Kidney epithelial cell (primary cell): ENCODE measurements at regions not wholly inside any gene's neighbourhood (a gene's known extent, or its start where the extent isn't known, plus 50 kb on each side); places are given as distances from the start of the nearest gene placed in this dataset.

ENCODE experiments used
- DNase-seq: peaks from one replicate; pipeline ENCODE4 v3.0.0-alpha.2; 2010; ENCODE audit warnings: low read depth
- H3K27me3 ChIP-seq: 2 replicates; pipeline ENCODE4 v1.6.0; 2011; ENCODE audit warnings: low read length; ENCODE audit not compliant: control insufficient read depth, insufficient read depth
- H3K36me3 ChIP-seq: 2 replicates; pipeline ENCODE4 v1.5.1; 2011; ENCODE audit warnings: low read length; ENCODE audit not compliant: control insufficient read depth, insufficient read depth
- H3K4me3 ChIP-seq: 2 replicates; pipeline ENCODE4 v1.5.1; 2011; ENCODE audit warnings: low read depth, mild to moderate bottlenecking, control low read depth, low read length
- TF ChIP-seq, protein P1 (sequence below): IDR thresholded peaks from 2 replicates; pipeline ENCODE4 v1.5.1; 2011; ENCODE audit warnings: mild to moderate bottlenecking, moderate library complexity, low read length, control low read depth, inconsistent platforms; ENCODE audit not compliant: insufficient read depth, poor library complexity, severe bottlenecking

DNA sequence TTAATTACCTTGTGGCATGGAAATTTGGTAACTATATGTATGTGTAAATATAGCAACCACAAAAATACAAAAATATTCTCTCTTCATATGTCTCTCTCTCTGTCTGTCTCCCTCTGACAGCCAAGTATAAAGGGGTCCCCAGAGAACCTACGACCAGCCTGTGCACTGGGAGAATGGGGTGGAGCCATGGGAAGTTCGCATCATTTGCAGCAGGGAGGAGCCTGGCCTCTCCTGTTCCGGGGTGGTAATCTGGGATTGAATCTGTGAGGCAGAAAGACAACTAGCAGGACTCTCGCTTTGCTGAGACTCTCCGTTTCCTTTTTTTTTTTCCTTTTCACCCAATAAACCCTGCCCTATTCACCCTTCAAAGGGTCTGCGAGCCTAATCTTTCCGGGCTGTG, 1109.1 kb downstream of the HACE1 start:
- Histone ChIP-seq H3K4me3 (no peak overlapping the region), H3K27me3 (no peaks in the 10 kb centered on the region), H3K36me3 (no peaks in the 10 kb centered on the region)
- TF ChIP-seq, protein P1, sequence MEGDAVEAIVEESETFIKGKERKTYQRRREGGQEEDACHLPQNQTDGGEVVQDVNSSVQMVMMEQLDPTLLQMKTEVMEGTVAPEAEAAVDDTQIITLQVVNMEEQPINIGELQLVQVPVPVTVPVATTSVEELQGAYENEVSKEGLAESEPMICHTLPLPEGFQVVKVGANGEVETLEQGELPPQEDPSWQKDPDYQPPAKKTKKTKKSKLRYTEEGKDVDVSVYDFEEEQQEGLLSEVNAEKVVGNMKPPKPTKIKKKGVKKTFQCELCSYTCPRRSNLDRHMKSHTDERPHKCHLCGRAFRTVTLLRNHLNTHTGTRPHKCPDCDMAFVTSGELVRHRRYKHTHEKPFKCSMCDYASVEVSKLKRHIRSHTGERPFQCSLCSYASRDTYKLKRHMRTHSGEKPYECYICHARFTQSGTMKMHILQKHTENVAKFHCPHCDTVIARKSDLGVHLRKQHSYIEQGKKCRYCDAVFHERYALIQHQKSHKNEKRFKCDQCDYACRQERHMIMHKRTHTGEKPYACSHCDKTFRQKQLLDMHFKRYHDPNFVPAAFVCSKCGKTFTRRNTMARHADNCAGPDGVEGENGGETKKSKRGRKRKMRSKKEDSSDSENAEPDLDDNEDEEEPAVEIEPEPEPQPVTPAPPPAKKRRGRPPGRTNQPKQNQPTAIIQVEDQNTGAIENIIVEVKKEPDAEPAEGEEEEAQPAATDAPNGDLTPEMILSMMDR: no peak
- DNase-seq: no peak

DNA sequence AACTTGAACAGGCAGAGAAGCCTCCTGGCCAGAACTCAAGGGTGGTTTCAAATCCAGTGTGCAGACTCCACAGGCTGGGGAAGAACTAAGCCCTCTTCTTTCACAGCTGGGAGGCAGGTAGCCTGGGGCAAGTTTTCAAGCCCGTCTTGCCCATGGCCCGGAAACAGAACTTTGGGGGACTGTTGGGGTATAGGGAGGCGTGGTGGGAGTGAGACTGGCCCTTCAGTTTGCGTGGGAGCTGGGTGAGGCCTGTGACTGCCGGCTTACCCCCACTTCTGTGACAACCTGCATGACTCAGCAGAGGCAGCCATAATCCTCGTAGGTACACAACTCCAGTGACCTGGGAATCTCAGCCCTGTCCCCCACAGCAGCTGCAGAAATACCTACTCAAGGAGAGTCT, 1125.7 kb downstream of the HACE1 start:
- Histone ChIP-seq H3K4me3 (no peak overlapping the region), H3K27me3 (no peaks in the 10 kb centered on the region), H3K36me3 (no peaks in the 10 kb centered on the region)
- TF ChIP-seq, protein P1: no peak
- no peak for DNase-seq

DNA sequence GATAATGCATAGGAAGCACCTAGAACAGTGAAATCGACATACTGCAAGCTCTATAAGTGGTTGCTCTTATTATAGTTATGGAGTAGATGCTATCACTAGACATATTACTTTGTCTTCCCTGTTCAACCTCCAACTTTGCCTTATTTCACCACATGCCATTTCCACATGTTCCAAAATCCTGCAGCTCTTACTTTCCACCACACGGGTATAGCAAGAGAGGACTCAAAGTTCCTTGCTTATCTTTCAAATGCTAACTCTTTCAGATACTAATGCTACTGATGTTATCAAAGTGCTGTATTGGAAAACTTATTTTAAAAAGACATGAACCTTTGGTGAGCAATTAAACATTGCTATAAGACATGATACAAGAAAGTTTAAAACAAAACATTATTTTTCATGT, 1130.1 kb downstream of the HACE1 start:
- DNase-seq: no peak
- Histone ChIP-seq H3K27me3 (no peaks in the 10 kb centered on the region), H3K4me3 (no peak overlapping the region), H3K36me3 (no peaks in the 10 kb centered on the region)
- TF ChIP-seq, protein P1: no peak

DNA sequence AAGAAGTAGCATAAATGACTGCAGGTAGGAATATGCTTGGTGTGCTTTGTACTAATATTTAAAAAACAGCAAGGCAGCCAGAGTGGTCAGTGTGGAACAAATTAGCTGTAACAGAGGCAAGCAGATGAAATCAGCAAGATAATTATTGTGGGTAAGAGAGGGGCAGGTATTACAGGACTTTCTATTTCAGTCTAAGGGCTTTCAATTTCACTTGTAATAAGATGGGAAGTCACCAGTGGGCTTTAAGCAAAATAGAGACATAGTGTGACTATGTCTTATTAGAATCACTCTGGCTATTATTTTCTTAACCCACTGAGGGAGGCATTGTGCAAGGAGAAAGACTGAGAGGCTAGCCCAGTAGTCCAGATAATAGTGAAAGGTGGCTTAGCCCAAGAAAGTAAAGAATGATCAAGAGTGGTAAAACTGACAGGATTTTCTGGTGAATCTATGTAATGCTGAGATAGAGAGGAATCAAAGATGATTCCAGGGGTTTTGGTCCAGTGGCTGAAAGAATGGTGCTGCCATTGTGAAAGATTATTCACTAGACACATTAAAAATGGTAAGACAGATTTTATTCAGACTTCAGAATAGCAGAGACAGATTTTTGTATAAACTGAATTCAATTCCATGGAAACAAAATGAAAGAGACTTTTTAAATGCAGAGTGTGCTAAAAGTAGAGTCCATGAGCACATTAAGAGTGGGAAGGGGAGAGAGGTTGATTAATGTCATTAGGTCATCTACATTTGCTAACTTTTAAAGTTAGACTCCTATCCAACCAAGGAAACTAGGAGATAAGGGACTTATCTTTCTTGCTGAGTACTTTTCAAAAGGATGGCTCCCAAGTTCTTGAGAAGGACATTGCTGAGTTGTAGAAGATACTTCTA, 1136.0 kb downstream of the HACE1 start:
- TF ChIP-seq, protein P1: no peak
- Histone ChIP-seq H3K4me3 (no peak overlapping the region), H3K27me3 (no peaks in the 10 kb centered on the region), H3K36me3 (no peaks in the 10 kb centered on the region)
- no peak for DNase-seq

DNA sequence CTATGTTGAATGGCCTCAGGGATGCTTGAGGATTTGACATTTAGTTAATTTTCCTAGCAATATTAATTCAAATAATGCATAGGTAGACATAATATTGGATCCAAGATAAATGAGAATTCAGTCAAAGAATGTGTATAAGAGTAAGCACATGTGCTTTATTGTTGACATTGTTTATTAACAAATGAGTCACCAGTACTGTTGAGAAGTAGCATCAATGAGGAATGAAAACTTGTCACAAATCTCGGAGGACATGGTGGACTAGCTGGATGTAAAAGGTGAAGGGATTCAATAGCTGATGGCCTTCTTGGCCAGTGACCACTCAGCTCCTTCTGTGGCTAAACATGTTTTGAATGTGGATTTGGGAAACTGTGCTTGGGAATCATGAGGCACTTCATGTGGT, 1137.0 kb downstream of the HACE1 start:
- no peak for DNase-seq
- Histone ChIP-seq H3K4me3 (no peak overlapping the region), H3K27me3 (no peaks in the 10 kb centered on the region), H3K36me3 (no peaks in the 10 kb centered on the region)
- TF ChIP-seq, protein P1: no peak

DNA sequence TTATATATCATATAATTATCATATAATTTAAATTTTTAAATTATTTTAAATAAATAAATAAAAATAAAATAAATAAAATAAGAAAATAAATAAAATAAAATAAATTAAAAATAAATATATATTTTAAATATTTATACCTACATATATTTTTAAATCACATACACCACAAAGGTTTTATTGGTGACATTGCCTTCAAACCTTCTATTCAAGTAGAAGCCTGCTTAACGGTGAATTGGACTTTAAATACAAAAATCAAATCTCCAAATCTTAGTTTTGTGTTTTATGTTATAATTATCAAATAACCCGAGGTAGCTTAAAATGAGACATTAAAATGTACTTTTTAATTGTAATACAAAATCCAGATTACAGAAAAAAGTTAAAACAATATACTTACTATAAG, 1137.8 kb downstream of the HACE1 start:
- TF ChIP-seq, protein P1: no peak
- H3K36me3 ChIP-seq: no peaks in the 10 kb centered on the region
- DNase-seq: no peak
- no peaks in the 10 kb centered on the region for H3K27me3 ChIP-seq
- H3K4me3 ChIP-seq: no peak overlapping the region
